Trophoblast cell (in vitro differentiated cells and primary cell): ENCODE measurements at regions not wholly inside any gene's neighbourhood (a gene's known extent, or its start where the extent isn't known, plus 50 kb on each side); places are given as distances from the start of the nearest gene placed in this dataset.
A peak's percentile ranks its signal among the peaks of the same experiment; 100 is the strongest.

ENCODE experiments used
- DNase-seq, 2 donors: peaks; one replicate each; pipeline ENCODE4 v3.0.0-alpha.2; 2016
- H2AFZ ChIP-seq: 2 replicates; pipeline ENCODE4 v1.6.1; 2013; ENCODE audit warnings: low read length, moderate library complexity, mild to moderate bottlenecking; ENCODE audit not compliant: insufficient read depth, poor library complexity
- H2AK5ac ChIP-seq: 2 replicates; pipeline ENCODE4 v1.6.1; 2013; ENCODE audit warnings: mild to moderate bottlenecking, low read length
- H2BK120ac ChIP-seq: 2 replicates; pipeline ENCODE4 v1.6.1; 2013; ENCODE audit warnings: low read length, mild to moderate bottlenecking, moderate library complexity; ENCODE audit not compliant: insufficient read depth, poor library complexity
- H2BK12ac ChIP-seq: 2 replicates; pipeline ENCODE4 v1.6.1; 2013; ENCODE audit warnings: mild to moderate bottlenecking, low read length, moderate library complexity
- H2BK5ac ChIP-seq: 2 replicates; pipeline ENCODE4 v1.6.1; 2013; ENCODE audit warnings: low read length, low read depth, moderate library complexity, mild to moderate bottlenecking; ENCODE audit not compliant: poor library complexity
- H3K14ac ChIP-seq: 2 replicates; pipeline ENCODE4 v1.6.1; 2013; ENCODE audit warnings: mild to moderate bottlenecking, low read length
- H3K18ac ChIP-seq: 2 replicates; pipeline ENCODE4 v1.6.1; 2013; ENCODE audit warnings: mild to moderate bottlenecking, low read length
- H3K23ac ChIP-seq: 2 replicates; pipeline ENCODE4 v1.6.1; 2013; ENCODE audit warnings: low read length
- H3K27ac ChIP-seq: 2 replicates; pipeline ENCODE4 v1.5.1; 2013; ENCODE audit warnings: low read depth, mild to moderate bottlenecking, inconsistent platforms, low read length, moderate library complexity
- H3K27me3 ChIP-seq: 2 replicates; pipeline ENCODE4 v1.6.1; 2013; ENCODE audit warnings: inconsistent platforms, mild to moderate bottlenecking, low read length, moderate library complexity; ENCODE audit not compliant: insufficient read depth
- H3K36me3 ChIP-seq, 2 experiments: 1 replicate in 1 of 2; 2 replicates in 1 of 2; pipeline ENCODE4 v1.6.1; 2013; ENCODE audit warnings: low read length in 2 of 2, mild to moderate bottlenecking in 2 of 2, moderate library complexity in 1 of 2; ENCODE audit not compliant: insufficient read depth in 2 of 2, control insufficient read depth in 1 of 2
- H3K4ac ChIP-seq: 2 replicates; pipeline ENCODE4 v1.6.1; 2013; ENCODE audit warnings: low read depth, mild to moderate bottlenecking, low read length, moderate library complexity
- H3K4me1 ChIP-seq, 2 experiments: 1 replicate in 1 of 2; 2 replicates in 1 of 2; pipeline ENCODE4 v1.6.1; 2013; ENCODE audit warnings: low read length in 2 of 2, mild to moderate bottlenecking in 2 of 2, moderate library complexity in 1 of 2; ENCODE audit not compliant: insufficient read depth in 2 of 2, control insufficient read depth in 1 of 2
- H3K4me2 ChIP-seq: 2 replicates; pipeline ENCODE4 v1.6.1; 2013; ENCODE audit warnings: inconsistent platforms, mild to moderate bottlenecking, low read length, moderate library complexity
- H3K4me3 ChIP-seq: 2 replicates; pipeline ENCODE4 v1.5.1; 2013; ENCODE audit warnings: mild to moderate bottlenecking, low read depth, low read length, inconsistent platforms
- H3K79me1 ChIP-seq: one replicate; pipeline ENCODE4 v1.6.1; 2013; ENCODE audit warnings: low read length
- H3K79me2 ChIP-seq: 2 replicates; pipeline ENCODE4 v1.6.1; 2013; ENCODE audit warnings: low read length, mild to moderate bottlenecking; ENCODE audit not compliant: control insufficient read depth, insufficient read depth, poor library complexity
- H3K9ac ChIP-seq: 2 replicates; pipeline ENCODE4 v1.6.1; 2013; ENCODE audit warnings: mild to moderate bottlenecking, low read length
- H3K9me3 ChIP-seq: 2 replicates; pipeline ENCODE4 v1.6.1; 2013; ENCODE audit warnings: low read depth, mild to moderate bottlenecking, control low read depth, inconsistent platforms, low read length; ENCODE audit not compliant: insufficient read depth
- H4K12ac ChIP-seq: 2 replicates; pipeline ENCODE4 v1.6.1; 2013; ENCODE audit warnings: low read depth, mild to moderate bottlenecking, low read length, moderate library complexity
- H4K8ac ChIP-seq: 2 replicates; pipeline ENCODE4 v1.6.1; 2013; ENCODE audit warnings: low read depth, mild to moderate bottlenecking, low read length, moderate library complexity
- H4K91ac ChIP-seq: one replicate; pipeline ENCODE4 v1.6.1; 2013; ENCODE audit warnings: low read depth, mild to moderate bottlenecking, low read length, moderate library complexity
- WGBS: extraction: QIAGEN DNeasy Blood & Tissue Kit; methylation state at CpG from one replicate; pipeline ENCODE4 v1.1.7; 2013; ENCODE audit warnings: missing lambda C conversion rate; ENCODE audit not compliant: insufficient read length, insufficient coverage; ENCODE audit errors: extremely low coverage; 5-methylcytosine and 5-hydroxymethylcytosine counted together

GRCh38 chr18:39380186-39380725, 1814.7 kb upstream of the CELF4 start:
- DNase-seq, result peak; percentile 83 to 91
- WGBS, result no CpG with 5 or more reads among the region's 3 CpGs
- H4K12ac ChIP-seq, result no peak overlapping the region
- H3K14ac ChIP-seq, result no peak overlapping the region
- peaks cover 2 to 4% of the 10 kb centered on the region in 2 experiments for H3K4me1 ChIP-seq
- H3K4ac ChIP-seq, result no peak overlapping the region
- peak overlapping the region; percentile 16 for H3K27ac ChIP-seq
- no peaks in the 10 kb centered on the region for H3K27me3 ChIP-seq
- H3K79me2 ChIP-seq, result no peaks in the 10 kb centered on the region
- no peak overlapping the region for H3K18ac ChIP-seq
- no peaks in the 10 kb centered on the region for H3K79me1 ChIP-seq
- no peak overlapping the region for H2AK5ac ChIP-seq
- no peak overlapping the region for H3K4me3 ChIP-seq
- H3K23ac ChIP-seq, result no peak overlapping the region
- H4K8ac ChIP-seq, result no peak overlapping the region
- H4K91ac ChIP-seq, result no peak overlapping the region
- H2AFZ ChIP-seq, result no peak overlapping the region
- H3K4me2 ChIP-seq, result no peak overlapping the region
- H3K9me3 ChIP-seq, result no peaks in the 10 kb centered on the region
- no peaks in the 10 kb centered on the region for H3K36me3 ChIP-seq
- no peak overlapping the region for H2BK12ac ChIP-seq
- no peak overlapping the region for H2BK5ac ChIP-seq
- no peak overlapping the region for H3K9ac ChIP-seq
- no peak overlapping the region for H2BK120ac ChIP-seq

DNA sequence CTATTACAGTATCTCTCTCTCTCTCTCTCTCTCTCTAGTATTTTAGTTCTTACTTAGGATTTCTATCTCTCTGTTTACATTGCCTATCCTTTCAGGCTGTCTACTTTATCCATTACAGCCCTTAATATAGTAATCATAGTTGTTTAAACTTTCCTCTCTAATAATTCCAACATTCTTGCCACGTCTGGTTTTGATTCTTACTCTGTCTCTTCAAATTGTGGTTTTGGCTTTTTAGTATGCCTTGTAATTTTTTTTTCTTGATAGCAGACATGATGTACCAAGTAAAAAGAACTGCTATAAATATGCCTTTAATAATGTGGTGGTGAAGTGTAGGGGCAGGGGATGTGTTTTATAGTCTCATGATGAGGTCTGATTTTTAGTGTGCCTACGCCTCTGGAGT, 1809.5 kb upstream of the CELF4 start:
- no peak overlapping the region for H4K8ac ChIP-seq
- H3K27ac ChIP-seq, result no peak overlapping the region
- WGBS, result no CpG with 5 or more reads among the region's 2 CpGs
- H3K18ac ChIP-seq, result no peak overlapping the region
- H2BK120ac ChIP-seq, result no peak overlapping the region
- no peak overlapping the region for H4K12ac ChIP-seq
- no peak overlapping the region for H2AK5ac ChIP-seq
- H3K4me1 ChIP-seq, result no peaks in the 10 kb centered on the region
- no peak overlapping the region for H3K14ac ChIP-seq
- no peak overlapping the region for H3K9ac ChIP-seq
- H2BK12ac ChIP-seq, result no peak overlapping the region
- H3K4me2 ChIP-seq, result no peak overlapping the region
- H3K79me1 ChIP-seq, result no peaks in the 10 kb centered on the region
- no peaks in the 10 kb centered on the region for H3K79me2 ChIP-seq
- H2AFZ ChIP-seq, result no peak overlapping the region
- H2BK5ac ChIP-seq, result no peak overlapping the region
- H3K23ac ChIP-seq, result no peak overlapping the region
- no peak overlapping the region for H3K4ac ChIP-seq
- DNase-seq, result no peak
- H4K91ac ChIP-seq, result no peak overlapping the region
- H3K4me3 ChIP-seq, result no peak overlapping the region
- H3K36me3 ChIP-seq, result no peaks in the 10 kb centered on the region
- H3K9me3 ChIP-seq, result no peaks in the 10 kb centered on the region
- H3K27me3 ChIP-seq, result no peaks in the 10 kb centered on the region

DNA sequence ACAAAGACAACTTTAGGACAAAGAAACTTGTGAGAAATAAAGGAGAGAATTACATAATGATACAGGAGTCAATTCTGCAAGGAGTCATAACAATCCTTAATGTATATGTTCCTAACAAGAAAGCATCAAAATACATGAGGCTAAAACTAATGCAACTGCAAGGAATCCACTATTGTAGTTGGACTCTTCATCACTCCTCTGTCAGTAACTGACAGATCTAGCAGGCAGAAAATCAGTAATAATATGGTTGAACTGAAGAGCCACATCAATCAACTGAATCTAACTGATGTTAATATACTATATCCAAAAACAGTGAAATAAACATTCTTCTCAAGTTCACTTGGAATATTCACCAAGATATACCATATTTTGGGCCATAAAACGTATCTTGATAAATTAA, 1806.4 kb upstream of the CELF4 start:
- DNase-seq, result no peak
- H3K18ac ChIP-seq, result no peak overlapping the region
- no peak overlapping the region for H2BK5ac ChIP-seq

GRCh38 chr18:39366656-39367055, 1801.1 kb upstream of the CELF4 start:
- DNase-seq, result no peak
- no peak overlapping the region for H3K4ac ChIP-seq

More for the DNA sequence above, 1806.4 kb upstream of the CELF4 start:
- Histone ChIP-seq H3K79me1 (no peaks in the 10 kb centered on the region), H3K9ac (no peak overlapping the region), H3K27me3 (no peaks in the 10 kb centered on the region), H3K4ac (no peak overlapping the region), H3K27ac (no peak overlapping the region), H4K12ac (no peak overlapping the region), H2AFZ (no peak overlapping the region), H3K9me3 (no peaks in the 10 kb centered on the region), H2BK12ac (no peak overlapping the region), H4K8ac (no peak overlapping the region), H3K36me3 (no peaks in the 10 kb centered on the region), H2BK120ac (no peak overlapping the region), H2AK5ac (no peak overlapping the region), H3K23ac (no peak overlapping the region), H4K91ac (no peak overlapping the region), H3K14ac (no peak overlapping the region), H3K4me3 (no peak overlapping the region), H3K79me2 (no peaks in the 10 kb centered on the region), H3K4me1 (no peaks in the 10 kb centered on the region), H3K4me2 (no peak overlapping the region)
- WGBS, result no CpG with 5 or more reads among the region's 1 CpG

More at GRCh38 chr18:39366656-39367055, 1801.1 kb upstream of the CELF4 start:
- no peak overlapping the region for H2BK120ac ChIP-seq
- H3K23ac ChIP-seq, result no peak overlapping the region
- no peaks in the 10 kb centered on the region for H3K9me3 ChIP-seq
- H4K12ac ChIP-seq, result no peak overlapping the region
- H3K9ac ChIP-seq, result no peak overlapping the region
- H2AFZ ChIP-seq, result no peak overlapping the region
- H3K14ac ChIP-seq, result no peak overlapping the region
- no peaks in the 10 kb centered on the region for H3K27me3 ChIP-seq
- H2BK12ac ChIP-seq, result no peak overlapping the region
- H4K8ac ChIP-seq, result no peak overlapping the region
- H3K18ac ChIP-seq, result no peak overlapping the region
- no peaks in the 10 kb centered on the region for H3K79me2 ChIP-seq
- H3K36me3 ChIP-seq, result no peaks in the 10 kb centered on the region
- H3K4me2 ChIP-seq, result no peak overlapping the region
- H3K79me1 ChIP-seq, result no peaks in the 10 kb centered on the region
- H2AK5ac ChIP-seq, result no peak overlapping the region
- H3K4me3 ChIP-seq, result no peak overlapping the region
- no CpG with 5 or more reads among the region's 1 CpG for WGBS
- no peak overlapping the region for H4K91ac ChIP-seq
- no peaks in the 10 kb centered on the region for H3K4me1 ChIP-seq
- H3K27ac ChIP-seq, result no peak overlapping the region
- H2BK5ac ChIP-seq, result no peak overlapping the region
